GM19467 (cell line): ENCODE measurements at regions not wholly inside any gene's neighbourhood (a gene's known extent, or its start where the extent isn't known, plus 50 kb on each side); places are given as distances from the start of the nearest gene placed in this dataset.

ENCODE experiments used
- ATAC-seq: cut with Tn5 transposase; IDR thresholded peaks from one replicate; pipeline ENCODE4 v1.9.1; 2021; ENCODE audit warnings: mild to moderate bottlenecking, moderate library complexity; ENCODE audit not compliant: unreplicated experiment

DNA sequence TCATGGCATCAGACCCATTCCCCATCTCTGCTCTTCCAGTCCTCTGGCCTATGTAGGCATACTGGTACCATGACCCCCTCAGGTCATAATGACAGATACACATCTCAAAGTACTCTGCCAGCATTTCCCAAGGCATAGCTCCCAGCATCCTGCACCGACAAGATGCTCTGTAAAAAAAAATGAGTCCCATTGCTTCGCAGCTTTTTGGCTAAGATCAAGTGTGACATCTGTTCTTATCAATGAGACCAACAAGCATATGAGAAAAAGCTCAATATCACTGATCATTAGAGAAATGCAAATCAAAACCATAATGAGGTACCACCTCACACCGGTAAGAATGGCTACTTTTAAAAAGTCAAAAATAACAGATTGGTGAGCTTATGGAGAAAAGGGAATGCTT is 463.9 kb upstream of the PROK2 start:
- ATAC-seq = no peak

DNA sequence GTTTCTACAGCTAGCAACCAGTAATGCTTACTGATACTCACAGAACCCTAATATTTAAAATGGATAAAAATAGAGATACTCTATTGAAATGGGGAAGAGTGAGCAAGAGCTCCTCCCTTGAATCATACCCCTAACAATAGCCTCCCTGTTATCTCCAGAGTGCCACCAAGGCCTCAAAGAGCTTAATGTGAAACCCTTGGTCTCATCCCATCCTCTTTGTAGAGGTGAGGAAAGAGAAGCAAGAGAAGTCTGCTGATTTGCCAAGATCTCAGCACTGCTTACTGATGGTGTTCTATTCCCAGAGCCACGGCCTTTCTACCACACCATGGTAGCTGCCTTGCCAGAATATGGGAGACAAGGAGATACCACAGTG is 463.4 kb upstream of the PROK2 start:
- ATAC-seq = no peak

GRCh38 chr3:72247645-72248388 is 462.9 kb upstream of the PROK2 start:
- no peak for ATAC-seq

GRCh38 chr3:72247126-72247525 is 462.2 kb upstream of the PROK2 start:
- no peak for ATAC-seq

DNA sequence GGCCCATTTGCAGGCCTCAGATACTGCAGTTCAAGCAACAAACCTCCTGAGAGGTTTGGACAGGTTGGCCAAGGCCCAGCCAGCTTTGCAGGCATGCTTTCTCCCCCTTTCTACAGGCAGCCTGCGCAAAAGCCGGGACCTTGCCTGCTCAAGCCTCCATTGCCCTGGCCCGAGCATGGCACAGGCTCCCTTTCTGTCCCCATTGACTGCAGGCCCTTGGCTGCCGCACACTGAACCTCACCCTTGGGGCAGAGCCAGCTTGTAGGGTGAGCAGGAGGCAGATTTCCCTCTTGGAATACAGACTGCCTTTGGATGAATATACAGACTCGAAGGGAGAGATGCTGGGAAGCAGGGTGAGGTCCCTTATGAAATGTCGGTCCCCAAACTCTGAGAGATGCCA is 461.7 kb upstream of the PROK2 start:
- no peak for ATAC-seq

GRCh38 chr3:72245183-72245811 is 460.3 kb upstream of the PROK2 start:
- ATAC-seq = no peak

DNA sequence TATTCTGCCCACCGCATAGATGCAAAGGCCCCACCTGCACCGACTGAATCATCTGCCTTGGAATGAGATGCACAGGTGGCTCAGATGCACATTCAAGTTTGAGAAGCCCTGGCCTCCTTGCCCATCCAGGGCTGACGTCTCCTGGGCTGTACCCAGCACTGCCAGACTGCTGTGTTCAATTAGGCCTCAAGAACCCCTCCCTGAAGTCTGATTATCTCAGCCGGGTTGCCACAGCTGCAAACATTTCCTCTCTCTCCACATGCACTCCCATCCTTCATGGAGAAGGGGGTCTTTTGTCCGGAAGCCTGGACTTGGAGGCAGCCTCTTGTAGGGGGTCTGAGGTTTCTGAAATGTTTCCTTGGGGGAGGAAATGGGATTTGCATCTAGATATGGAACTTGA is 459.4 kb upstream of the PROK2 start:
- ATAC-seq = no peak

- no peak for ATAC-seq
These were observed 457.4 kb upstream of the PROK2 start for GRCh38 chr3:72242326-72242725.

DNA sequence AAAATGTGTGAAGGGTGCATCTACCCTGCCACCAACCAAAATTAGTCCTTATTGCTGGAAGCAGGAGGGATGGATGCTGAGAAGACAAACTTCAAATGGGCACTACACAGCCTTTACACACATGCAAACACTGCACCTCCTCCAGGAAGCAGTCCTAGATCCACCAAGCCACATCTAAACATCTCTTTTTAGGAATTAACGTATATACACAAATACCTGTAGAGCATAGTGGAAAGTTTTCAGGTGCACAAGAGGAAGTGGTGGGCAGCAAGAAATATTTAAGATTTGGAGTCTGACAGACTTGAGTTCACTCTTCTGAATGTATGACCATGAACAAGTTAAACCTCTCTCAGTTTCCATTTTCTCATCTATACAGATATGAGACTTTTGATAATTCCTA is 456.6 kb upstream of the PROK2 start:
- no peak for ATAC-seq

DNA sequence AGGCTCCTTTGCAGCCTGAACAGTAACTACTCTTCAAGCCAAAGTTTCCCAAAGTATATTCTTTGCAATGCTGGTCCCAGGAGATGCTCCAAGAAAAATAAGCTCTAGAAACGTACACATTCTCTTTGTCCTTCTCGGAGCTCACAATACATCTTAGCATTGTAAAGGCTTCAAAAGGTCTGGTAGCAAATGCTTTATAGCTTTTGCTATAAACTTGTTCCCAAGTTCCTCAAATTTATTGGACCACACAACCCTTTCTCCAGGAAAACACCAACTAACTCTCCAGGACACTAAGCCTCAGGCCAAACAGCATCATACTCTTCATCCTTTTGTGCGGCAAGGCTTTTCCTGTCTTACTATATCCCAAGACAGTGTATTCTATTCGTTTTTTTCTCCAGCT is 455.6 kb upstream of the PROK2 start:
- ATAC-seq = no peak

DNA sequence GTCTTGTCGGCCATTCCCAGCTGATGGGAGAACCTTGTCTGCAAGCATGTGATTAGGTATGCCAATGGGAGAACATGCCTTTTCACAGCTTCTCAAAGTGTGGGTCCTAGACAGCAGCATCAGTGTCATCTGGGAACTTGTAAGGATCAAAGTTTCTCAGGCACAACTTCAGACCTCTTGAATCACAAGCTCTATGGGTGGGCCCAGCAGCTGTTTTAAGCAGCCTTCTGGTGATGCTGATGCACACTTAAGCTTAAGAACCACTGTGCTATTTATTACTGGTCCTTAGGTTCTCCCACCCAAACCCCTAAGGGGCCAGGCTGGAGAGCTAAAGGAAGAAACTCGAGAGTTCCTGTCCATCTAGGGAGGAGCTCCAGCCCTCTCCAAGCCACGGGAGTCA is 453.9 kb upstream of the PROK2 start:
- ATAC-seq = no peak

- no peak for ATAC-seq
These were observed 453.2 kb upstream of the PROK2 start for GRCh38 chr3:72238010-72238691.

GRCh38 chr3:72237679-72238009 is 452.7 kb upstream of the PROK2 start:
- no peak for ATAC-seq

- no peak for ATAC-seq
These were observed 449.4 kb upstream of the PROK2 start for GRCh38 chr3:72234391-72234790.

GRCh38 chr3:72233571-72233970 is 448.6 kb upstream of the PROK2 start:
- ATAC-seq = no peak

- ATAC-seq = no peak
These were observed 447.8 kb upstream of the PROK2 start for GRCh38 chr3:72232777-72233176.

- ATAC-seq = no peak
These were observed 447.4 kb upstream of the PROK2 start for GRCh38 chr3:72232331-72232730.

DNA sequence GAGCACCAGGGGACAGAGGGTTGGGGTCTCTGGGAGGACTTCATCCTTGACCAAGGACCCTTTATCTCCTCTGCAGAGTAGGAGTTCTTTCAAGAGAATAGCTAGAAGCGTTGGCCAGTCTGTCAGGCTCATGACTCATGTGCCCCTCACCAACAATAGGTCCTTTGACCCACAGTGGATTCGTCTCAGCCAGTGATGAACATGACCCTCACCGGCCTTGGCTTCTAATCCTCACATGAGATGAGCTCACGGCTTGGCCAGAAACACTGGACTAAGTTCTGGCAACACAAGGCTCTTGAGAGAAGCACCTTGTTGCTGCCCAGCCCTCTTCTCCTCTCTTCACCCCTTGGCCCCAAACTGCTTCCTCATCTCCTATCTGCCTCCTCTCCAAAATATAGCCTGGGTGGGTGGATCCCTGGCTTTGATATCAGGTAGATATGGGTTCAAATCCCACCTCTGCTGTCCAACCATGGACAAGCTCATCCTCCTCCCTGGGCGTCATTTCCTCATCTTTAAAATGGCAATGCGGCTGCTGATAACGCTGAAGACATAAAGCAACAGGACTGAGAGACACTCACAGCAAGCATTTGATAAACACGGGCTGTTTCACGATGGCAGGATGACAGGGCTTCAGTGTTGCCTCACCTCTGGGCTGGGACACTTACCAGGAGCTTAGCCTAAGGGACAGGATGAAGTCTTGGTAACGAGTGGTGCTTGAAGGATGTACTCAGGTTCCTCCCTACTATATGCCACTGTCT is 446.7 kb upstream of the PROK2 start:
- no peak for ATAC-seq

DNA sequence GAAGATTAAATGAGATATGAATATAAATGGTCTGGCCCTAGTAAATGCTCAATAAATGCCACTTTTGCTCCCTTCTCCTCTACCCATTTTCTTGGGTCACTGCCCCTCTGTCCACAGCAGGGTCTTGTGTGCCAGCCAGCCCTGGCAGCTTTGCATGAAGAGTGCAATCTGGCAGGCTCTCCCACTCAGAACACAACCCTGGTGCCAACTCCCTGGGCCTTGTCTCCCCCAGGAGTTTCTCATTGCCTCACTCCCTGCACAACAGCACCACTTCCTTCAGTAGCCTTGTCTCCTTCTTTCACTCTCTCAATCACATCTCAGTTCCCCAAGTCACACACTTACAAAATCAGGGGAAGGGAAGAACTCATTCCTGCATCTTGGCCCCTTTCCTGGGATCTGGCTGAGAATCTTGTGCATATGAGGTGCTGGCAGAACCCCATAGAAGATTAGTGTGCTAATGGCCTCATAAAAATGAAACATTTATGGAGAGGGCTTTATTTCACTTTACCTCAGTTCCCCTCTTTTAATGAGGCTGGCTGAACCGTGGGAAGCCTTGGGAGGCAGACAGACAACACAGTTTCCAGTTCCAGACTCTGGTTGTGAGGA is 445.9 kb upstream of the PROK2 start:
- no peak for ATAC-seq

DNA sequence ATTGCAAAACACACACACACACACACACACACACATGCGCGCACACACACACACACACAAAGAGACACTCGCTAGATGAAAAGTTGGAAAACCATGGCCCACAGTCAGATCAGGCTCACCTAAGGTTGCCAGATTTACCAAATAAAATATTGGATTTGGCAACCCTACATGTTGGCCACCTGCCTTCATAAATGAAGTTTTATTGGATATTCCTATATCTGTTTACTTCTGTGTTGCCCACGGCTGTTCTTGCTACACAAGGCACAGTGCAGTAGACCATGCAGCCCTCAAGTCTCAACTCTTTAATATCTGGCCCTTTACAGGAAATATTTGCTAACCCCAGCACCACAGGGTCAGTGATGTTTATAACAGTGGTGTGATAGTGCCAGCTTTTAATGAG is 445.0 kb upstream of the PROK2 start:
- ATAC-seq = no peak

GRCh38 chr3:72227486-72228070 is 442.6 kb upstream of the PROK2 start:
- no peak for ATAC-seq
